Heart left ventricle (tissue), 13 donors: ENCODE measurements at regions not wholly inside any gene's neighbourhood (a gene's known extent, or its start where the extent isn't known, plus 50 kb on each side); places are given as distances from the start of the nearest gene placed in this dataset.

Experiments
- POLR2A ChIP-seq, 2 donors: fragments of 450-650 bp; IDR thresholded peaks; one replicate each; pipeline ENCODE4 v1.6.1; 2017; ENCODE audit warnings: antibody characterized with exemption in 2 of 2, mild to moderate bottlenecking in 2 of 2, moderate library complexity in 2 of 2
- TF ChIP-seq, protein P1 (sequence below), 12 donors: fragments of 200-600 bp; sonication (generic) in 4 of 12; IDR thresholded peaks; one replicate each; pipeline versions ENCODE4 v1.5.0 to v1.8.0; 2018 to 2022; ENCODE audit warnings: antibody characterized with exemption in 12 of 12, mild to moderate bottlenecking in 5 of 12
- donor health status: ischemic (EF 13 %, LVEDD 7.1; RV severe dilation, severe dysfunction).
- donor health status: DM: no; HTN: yes; CAD: no.
- donor health status: DM: no; HTN: no; CAD: no.
- donor health status: ischemic (EF 25% LVEDD 6.9; RV normal size, moderate dysfunction).
- donor health status: ischemic (EF 25% LVEDD 5.7; RV mildly dilated, moderate dysfunction).
- donor health status: ischemic (EF 35%, LVEDD 5.7; RV mildly dilated, moderate dysfunction).
- donor health status: nonischemic (EF 11% LVEDD 7.7; RV severe dilation, severe dysfunction).
- donor health status: DM: yes; HTN: yes; CAD: no.
- donor health status: PGD.
- donor health status: ischemic (EF 29% LVEDD 5.4; RV normal size, mild dysfunction).
- donor health status: nonischemic (EF 23%, LVEDD 6.1; RV moderate dilation, normal function).

DNA sequence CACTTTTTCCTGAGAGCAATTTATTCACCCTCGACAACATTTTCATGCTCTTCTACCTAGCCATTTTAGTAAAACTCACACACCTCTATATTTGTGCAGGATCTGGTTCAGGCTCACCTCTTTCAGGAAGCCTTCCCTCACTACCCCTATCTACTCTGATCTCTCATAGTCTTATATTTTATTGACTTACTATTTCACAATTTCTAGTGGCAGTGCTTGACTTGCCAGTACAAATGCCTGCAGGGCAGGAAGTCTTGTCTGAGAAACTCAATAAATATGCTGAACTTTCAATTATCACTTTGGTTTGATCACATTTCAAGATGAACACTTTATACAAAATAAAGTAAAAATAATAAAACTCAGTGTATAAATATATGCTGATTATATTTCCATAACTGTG, 226.8 kb downstream of the CETN3 start:
- TF ChIP-seq, protein P1, sequence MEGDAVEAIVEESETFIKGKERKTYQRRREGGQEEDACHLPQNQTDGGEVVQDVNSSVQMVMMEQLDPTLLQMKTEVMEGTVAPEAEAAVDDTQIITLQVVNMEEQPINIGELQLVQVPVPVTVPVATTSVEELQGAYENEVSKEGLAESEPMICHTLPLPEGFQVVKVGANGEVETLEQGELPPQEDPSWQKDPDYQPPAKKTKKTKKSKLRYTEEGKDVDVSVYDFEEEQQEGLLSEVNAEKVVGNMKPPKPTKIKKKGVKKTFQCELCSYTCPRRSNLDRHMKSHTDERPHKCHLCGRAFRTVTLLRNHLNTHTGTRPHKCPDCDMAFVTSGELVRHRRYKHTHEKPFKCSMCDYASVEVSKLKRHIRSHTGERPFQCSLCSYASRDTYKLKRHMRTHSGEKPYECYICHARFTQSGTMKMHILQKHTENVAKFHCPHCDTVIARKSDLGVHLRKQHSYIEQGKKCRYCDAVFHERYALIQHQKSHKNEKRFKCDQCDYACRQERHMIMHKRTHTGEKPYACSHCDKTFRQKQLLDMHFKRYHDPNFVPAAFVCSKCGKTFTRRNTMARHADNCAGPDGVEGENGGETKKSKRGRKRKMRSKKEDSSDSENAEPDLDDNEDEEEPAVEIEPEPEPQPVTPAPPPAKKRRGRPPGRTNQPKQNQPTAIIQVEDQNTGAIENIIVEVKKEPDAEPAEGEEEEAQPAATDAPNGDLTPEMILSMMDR (IDR thresholded peaks at IDR 0.05), result no peak
- TF ChIP-seq POLR2A (IDR thresholded peaks at IDR 0.05), result no peak
